H9 (cell line): ENCODE measurements at regions not wholly inside any gene's neighbourhood (a gene's known extent, or its start where the extent isn't known, plus 50 kb on each side); places are given as distances from the start of the nearest gene placed in this dataset.

Experiments
- DNase-seq: peaks from one replicate; pipeline ENCODE4 v3.0.0-alpha.2; 2017
- H2AFZ ChIP-seq: one replicate; pipeline ENCODE4 v1.6.1; 2013; ENCODE audit warnings: mild to moderate bottlenecking, low read length, control low read depth, moderate library complexity
- H2AK5ac ChIP-seq: 2 replicates; pipeline ENCODE4 v1.6.1; 2013; ENCODE audit warnings: low read length, control low read depth, mixed read lengths; ENCODE audit not compliant: insufficient read length
- H2BK120ac ChIP-seq: one replicate; pipeline ENCODE4 v1.6.1; 2013; ENCODE audit warnings: low read depth, mild to moderate bottlenecking, low read length, control low read depth, inconsistent platforms; ENCODE audit not compliant: poor library complexity, severe bottlenecking
- H2BK12ac ChIP-seq: 2 replicates; pipeline ENCODE4 v1.6.1; 2013; ENCODE audit warnings: low read length, control low read depth, mixed read lengths, low read depth; ENCODE audit not compliant: insufficient read length
- H2BK15ac ChIP-seq: 2 replicates; pipeline ENCODE4 v1.6.1; 2013; ENCODE audit warnings: low read depth, low read length, control low read depth
- H2BK20ac ChIP-seq: one replicate; pipeline ENCODE4 v1.6.1; 2013; ENCODE audit warnings: low read depth, mild to moderate bottlenecking, low read length, control low read depth, inconsistent platforms; ENCODE audit not compliant: poor library complexity, severe bottlenecking
- H2BK5ac ChIP-seq: 2 replicates; pipeline ENCODE4 v1.6.1; 2013; ENCODE audit warnings: low read length, control low read depth, mixed read lengths; ENCODE audit not compliant: insufficient read length
- H3K14ac ChIP-seq: 2 replicates; pipeline ENCODE4 v1.6.1; 2013; ENCODE audit warnings: low read length, control low read depth; ENCODE audit not compliant: insufficient read depth
- H3K18ac ChIP-seq: 2 replicates; pipeline ENCODE4 v1.6.1; 2013; ENCODE audit warnings: low read depth, mild to moderate bottlenecking, mixed read lengths, low read length, control low read depth; ENCODE audit not compliant: insufficient read length
- H3K23ac ChIP-seq: 2 replicates; pipeline ENCODE4 v1.6.1; 2013; ENCODE audit warnings: low read length, control low read depth, mixed read lengths, low read depth; ENCODE audit not compliant: insufficient read length
- H3K23me2 ChIP-seq: 2 replicates; pipeline ENCODE4 v1.6.1; 2013; ENCODE audit warnings: low read depth, mild to moderate bottlenecking, mixed read lengths, low read length, control low read depth; ENCODE audit not compliant: insufficient read length, poor library complexity, severe bottlenecking
- H3K27ac ChIP-seq: 2 replicates; pipeline ENCODE4 v1.5.1; 2013; ENCODE audit warnings: low read length, control low read depth, mixed read lengths, low read depth; ENCODE audit not compliant: insufficient read length
- H3K27me3 ChIP-seq: 2 replicates; pipeline ENCODE4 v1.6.1; 2013; ENCODE audit warnings: low read length, control low read depth, inconsistent platforms; ENCODE audit not compliant: insufficient read depth
- H3K4ac ChIP-seq: 2 replicates; pipeline ENCODE4 v1.6.1; 2013; ENCODE audit warnings: low read depth, mild to moderate bottlenecking, control low read depth, inconsistent platforms, low read length, moderate library complexity
- H3K4me1 ChIP-seq: 2 replicates; pipeline ENCODE4 v1.6.1; 2013; ENCODE audit warnings: low read length, control low read depth, inconsistent platforms; ENCODE audit not compliant: insufficient read depth
- H3K4me2 ChIP-seq: 2 replicates; pipeline ENCODE4 v1.6.1; 2013; ENCODE audit warnings: low read length, control low read depth, mixed read lengths; ENCODE audit not compliant: insufficient read length, insufficient read depth
- H3K56ac ChIP-seq: 2 replicates; pipeline ENCODE4 v1.6.1; 2013; ENCODE audit warnings: low read depth, mild to moderate bottlenecking, mixed read lengths, low read length, control low read depth; ENCODE audit not compliant: insufficient read length
- H3K79me1 ChIP-seq: 2 replicates; pipeline ENCODE4 v1.6.1; 2013; ENCODE audit warnings: low read depth, mild to moderate bottlenecking, moderate library complexity, low read length, control low read depth, inconsistent platforms; ENCODE audit not compliant: insufficient read depth, poor library complexity, severe bottlenecking
- H3K79me2 ChIP-seq: 2 replicates; pipeline ENCODE4 v1.6.1; 2013; ENCODE audit warnings: low read length, control low read depth, inconsistent platforms; ENCODE audit not compliant: insufficient read depth
- H3K9ac ChIP-seq: 2 replicates; pipeline ENCODE4 v1.6.1; 2013; ENCODE audit warnings: low read length, control low read depth, mixed read lengths; ENCODE audit not compliant: insufficient read length; ENCODE audit errors: extremely low read depth
- H3K9me3 ChIP-seq: one replicate; pipeline ENCODE4 v1.6.1; 2013; ENCODE audit warnings: low read depth, low read length, inconsistent platforms; ENCODE audit not compliant: control insufficient read depth
- H3T11ph ChIP-seq: one replicate; pipeline ENCODE4 v1.6.1; 2013; ENCODE audit warnings: mild to moderate bottlenecking, low read length, control low read depth, inconsistent platforms
- H4K20me1 ChIP-seq: one replicate; pipeline ENCODE4 v1.6.1; 2013; ENCODE audit not compliant: control insufficient read depth, insufficient read length, insufficient read depth
- H4K5ac ChIP-seq: 2 replicates; pipeline ENCODE4 v1.6.1; 2013; ENCODE audit warnings: low read depth, mild to moderate bottlenecking, mixed read lengths, low read length, control low read depth; ENCODE audit not compliant: insufficient read length
- H4K8ac ChIP-seq: replicated peaks from 2 replicates; pipeline ENCODE4 v1.6.1; 2013; ENCODE audit warnings: low read length, control low read depth, mixed read lengths, low read depth; ENCODE audit not compliant: insufficient read length
- H4K91ac ChIP-seq: 2 replicates; pipeline ENCODE4 v1.6.1; 2013; ENCODE audit warnings: low read depth, mild to moderate bottlenecking, moderate library complexity, mixed read lengths, low read length, control low read depth; ENCODE audit not compliant: insufficient read length
- H3K27ac Mint-ChIP-seq, 3 experiments: 2 replicates in 2 of 3; 3 replicates in 1 of 3; pipeline ENCODE4 v1.8.0; 2020 to 2021; ENCODE audit warnings: mixed read lengths in 3 of 3, mild to moderate bottlenecking in 1 of 3, moderate library complexity in 1 of 3
- H3K27me3 Mint-ChIP-seq: 2 replicates; pipeline ENCODE4 v1.8.0; 2021; ENCODE audit warnings: low read depth, mild to moderate bottlenecking, moderate library complexity, mixed read lengths
- H3K36me3 Mint-ChIP-seq, 3 experiments: 2 replicates in 2 of 3; 3 replicates in 1 of 3; pipeline ENCODE4 v1.8.0; 2020 to 2021; ENCODE audit warnings: low read depth in 3 of 3, mixed read lengths in 3 of 3; ENCODE audit not compliant: insufficient read depth in 1 of 3
- H3K4me1 Mint-ChIP-seq, 2 experiments: 2 replicates each; pipeline ENCODE4 v1.8.0; 2020; ENCODE audit warnings: mixed read lengths in 2 of 2
- H3K4me3 Mint-ChIP-seq, 2 experiments: 2 replicates in 1 of 2; 3 replicates in 1 of 2; pipeline ENCODE4 v1.8.0; 2020 to 2021; ENCODE audit warnings: mild to moderate bottlenecking in 2 of 2, mixed read lengths in 2 of 2, moderate library complexity in 1 of 2
- H3K9me3 Mint-ChIP-seq, 2 experiments: 2 replicates in 1 of 2; 3 replicates in 1 of 2; pipeline ENCODE4 v1.8.0; 2020; ENCODE audit warnings: mild to moderate bottlenecking in 2 of 2, mixed read lengths in 2 of 2, moderate library complexity in 1 of 2
- CTCF ChIP-seq: fragments of 200-600 bp; sonication (generic); conservative IDR thresholded peaks from 3 replicates; pipeline ENCODE4 v1.8.0; 2021; ENCODE audit warnings: antibody characterized with exemption, mild to moderate bottlenecking
- WGBS: extraction: QIAGEN DNeasy Blood & Tissue Kit; methylation state at CpG from one replicate; pipeline ENCODE4 v1.1.7; 2013; ENCODE audit warnings: missing lambda C conversion rate, low lambda C conversion rate, mixed read lengths; ENCODE audit not compliant: insufficient read length; ENCODE audit errors: extremely low coverage; 5-methylcytosine and 5-hydroxymethylcytosine counted together

DNA sequence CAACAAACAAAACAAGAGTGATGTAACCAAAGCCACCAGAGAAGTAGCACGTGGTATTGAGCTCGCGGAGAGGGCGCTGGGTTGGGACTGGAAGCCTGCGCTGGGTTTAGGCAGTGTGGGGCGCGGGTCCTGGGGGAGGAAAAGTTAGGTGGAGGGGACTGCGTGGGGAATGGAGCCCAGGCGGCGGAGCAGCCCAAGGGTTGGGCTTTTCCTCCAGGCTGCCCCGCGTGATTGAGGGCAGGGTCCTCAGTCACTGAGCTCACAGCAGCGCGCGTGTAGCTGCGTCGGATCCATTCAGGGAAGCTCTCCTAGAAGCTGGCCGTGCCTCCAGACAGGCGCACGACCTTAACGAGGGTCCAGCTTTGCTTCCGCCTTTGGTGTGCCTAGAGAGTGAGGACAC lies 357.4 kb downstream of the GALR1 start:
- TF ChIP-seq CTCF, result no peak
- no peak overlapping the region for H2BK20ac ChIP-seq
- H3K4ac ChIP-seq, result no peak overlapping the region
- peaks cover 4% of the 10 kb centered on the region for H3K27me3 Mint-ChIP-seq
- H3K79me1 ChIP-seq, result no peaks in the 10 kb centered on the region
- no peak overlapping the region for H2AFZ ChIP-seq
- no peaks in the 10 kb centered on the region for H3K4me1 ChIP-seq
- no peak overlapping the region for H4K5ac ChIP-seq
- H3K79me2 ChIP-seq, result no peaks in the 10 kb centered on the region
- H3K23ac ChIP-seq, result no peak overlapping the region
- H2AK5ac ChIP-seq, result no peak overlapping the region
- H3K9ac ChIP-seq, result no peak overlapping the region
- H3K56ac ChIP-seq, result no peak overlapping the region
- H3K4me1 Mint-ChIP-seq, result no peaks in the 10 kb centered on the region
- H3K27ac ChIP-seq, result no peak overlapping the region
- no peak overlapping the region for H2BK12ac ChIP-seq
- no peak overlapping the region for H3K18ac ChIP-seq
- H3K9me3 ChIP-seq, result no peaks in the 10 kb centered on the region
- H2BK5ac ChIP-seq, result no peak overlapping the region
- H3K27ac Mint-ChIP-seq, result no peak overlapping the region; a peak in 1 of 7 replicates
- no peak overlapping the region; the same call in 1 of the 2 replicates for H3K14ac ChIP-seq
- H3K4me2 ChIP-seq, result no peak overlapping the region
- no peak for DNase-seq
- no peaks in the 10 kb centered on the region for H3K27me3 ChIP-seq
- peaks cover 4 to 21% of the 10 kb centered on the region in 2 experiments; a peak in 3 of 5 replicates for H3K9me3 Mint-ChIP-seq
- no peak overlapping the region for H2BK120ac ChIP-seq
- H3K4me3 Mint-ChIP-seq, result no peak overlapping the region
- H4K20me1 ChIP-seq, result no peaks in the 10 kb centered on the region
- H3K36me3 Mint-ChIP-seq, result peaks cover 0 to 17% (median 3%) of the 10 kb centered on the region in 3 experiments; a peak in 4 of 7 replicates
- WGBS, result no CpG with 5 or more reads among the region's 22 CpGs
- H3K23me2 ChIP-seq, result no peaks in the 10 kb centered on the region
- H3T11ph ChIP-seq, result no peak overlapping the region
- no peak overlapping the region for H4K91ac ChIP-seq
- no peak overlapping the region for H4K8ac ChIP-seq
- H2BK15ac ChIP-seq, result no peak overlapping the region
